ENCODE measurements at regions not wholly inside any gene's neighbourhood (a gene's known extent, or its start where the extent isn't known, plus 50 kb on each side); places are given as distances from the start of the nearest gene placed in this dataset.

DNA sequence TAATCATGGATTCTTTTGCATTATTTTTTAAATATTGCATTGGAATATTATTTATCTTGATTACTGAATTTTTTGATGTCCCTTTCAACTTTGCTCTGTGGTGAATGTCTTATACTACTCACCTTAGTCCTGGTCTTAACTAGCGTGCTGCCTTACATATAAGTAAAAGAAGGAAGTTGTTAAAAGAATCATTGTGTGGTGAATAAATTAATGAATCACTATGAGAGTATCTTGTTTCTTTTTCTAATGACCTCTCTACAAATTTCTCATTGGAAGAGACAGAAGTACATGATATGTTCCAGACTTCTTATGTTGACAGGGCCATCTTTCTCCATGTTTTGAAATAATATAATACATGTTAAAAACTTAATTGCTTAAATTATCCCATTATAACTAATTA lies 432.6 kb upstream of the MMADHC start:
- TF ChIP-seq, protein P1, sequence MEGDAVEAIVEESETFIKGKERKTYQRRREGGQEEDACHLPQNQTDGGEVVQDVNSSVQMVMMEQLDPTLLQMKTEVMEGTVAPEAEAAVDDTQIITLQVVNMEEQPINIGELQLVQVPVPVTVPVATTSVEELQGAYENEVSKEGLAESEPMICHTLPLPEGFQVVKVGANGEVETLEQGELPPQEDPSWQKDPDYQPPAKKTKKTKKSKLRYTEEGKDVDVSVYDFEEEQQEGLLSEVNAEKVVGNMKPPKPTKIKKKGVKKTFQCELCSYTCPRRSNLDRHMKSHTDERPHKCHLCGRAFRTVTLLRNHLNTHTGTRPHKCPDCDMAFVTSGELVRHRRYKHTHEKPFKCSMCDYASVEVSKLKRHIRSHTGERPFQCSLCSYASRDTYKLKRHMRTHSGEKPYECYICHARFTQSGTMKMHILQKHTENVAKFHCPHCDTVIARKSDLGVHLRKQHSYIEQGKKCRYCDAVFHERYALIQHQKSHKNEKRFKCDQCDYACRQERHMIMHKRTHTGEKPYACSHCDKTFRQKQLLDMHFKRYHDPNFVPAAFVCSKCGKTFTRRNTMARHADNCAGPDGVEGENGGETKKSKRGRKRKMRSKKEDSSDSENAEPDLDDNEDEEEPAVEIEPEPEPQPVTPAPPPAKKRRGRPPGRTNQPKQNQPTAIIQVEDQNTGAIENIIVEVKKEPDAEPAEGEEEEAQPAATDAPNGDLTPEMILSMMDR (IDR thresholded peaks at IDR 0.05; ENCODE audit: low read depth, low read length), result no peak
- DNase-seq (ENCODE audit: extremely low read depth, low read depth), result no peak

DNA sequence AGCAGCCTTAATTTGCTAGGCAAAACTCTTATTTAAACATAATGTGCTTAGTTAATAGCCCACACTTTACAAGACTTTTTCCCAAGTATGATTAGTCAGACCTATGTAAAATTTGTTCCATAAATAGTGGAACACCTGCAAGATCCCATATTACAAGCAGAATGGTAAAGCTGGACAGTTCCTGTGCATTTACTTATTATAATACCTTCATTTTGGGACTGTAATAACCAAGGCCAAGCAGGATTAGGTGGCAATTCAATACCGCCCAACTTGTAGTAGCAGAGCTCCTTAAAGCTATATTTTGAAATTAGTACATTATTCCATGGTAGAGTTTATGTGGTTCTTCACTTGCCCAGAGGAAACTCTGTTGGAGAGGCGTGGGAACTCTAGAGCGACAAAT lies 431.5 kb upstream of the MMADHC start:
- no peak for DNase-seq (ENCODE audit: extremely low read depth, low read depth)
- TF ChIP-seq, protein P1 (IDR thresholded peaks at IDR 0.05; ENCODE audit: low read depth, low read length), result no peak

DNA sequence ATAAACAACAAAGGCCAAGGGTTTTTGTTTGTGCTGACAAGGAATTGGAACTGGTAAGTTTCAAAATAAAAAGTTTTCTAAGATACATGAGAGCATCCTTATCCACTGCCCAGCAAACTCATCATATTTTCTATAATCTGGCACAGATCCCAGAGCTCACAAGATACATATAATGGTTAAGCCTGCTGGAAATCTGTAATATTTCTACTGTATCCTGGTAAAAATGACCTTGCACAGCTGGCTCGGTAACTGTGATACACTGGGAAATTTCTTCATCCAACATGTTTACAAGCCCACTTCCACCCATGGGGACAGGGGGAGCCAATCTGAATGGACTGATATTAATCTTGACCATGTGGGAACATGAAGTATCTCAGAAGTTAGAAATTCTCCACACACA lies 425.4 kb upstream of the MMADHC start:
- TF ChIP-seq, protein P1 (IDR thresholded peaks at IDR 0.05; ENCODE audit: low read depth, low read length), result no peak
- DNase-seq (ENCODE audit: extremely low read depth, low read depth), result no peak

DNA sequence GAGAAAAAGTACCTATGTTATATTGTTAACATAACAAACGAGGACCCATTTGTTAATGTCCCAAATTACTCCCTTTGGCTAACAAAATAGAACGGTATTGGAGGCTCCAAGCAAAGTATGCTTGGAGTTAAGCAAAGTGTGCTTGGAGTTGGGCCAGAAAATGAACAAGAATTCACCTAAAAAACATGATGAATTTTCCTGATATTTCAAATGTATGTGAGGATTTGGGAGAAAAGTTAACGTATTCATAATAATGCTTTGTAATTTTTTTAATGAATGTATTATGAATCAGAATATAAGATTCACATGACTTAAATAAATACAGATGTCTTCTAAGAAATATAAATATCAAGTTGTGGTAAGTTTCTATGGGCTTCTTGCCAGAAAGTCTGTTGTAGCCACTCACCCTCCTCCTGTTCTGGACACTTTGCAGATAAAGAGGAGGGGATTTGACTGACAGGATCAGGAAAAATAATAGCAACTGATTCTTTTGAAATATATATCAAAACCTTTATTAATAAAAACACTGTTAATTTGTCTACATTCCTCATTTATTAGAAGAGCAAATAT lies 423.7 kb upstream of the MMADHC start:
- TF ChIP-seq, protein P1 (IDR thresholded peaks at IDR 0.05; ENCODE audit: low read depth, low read length), result no peak
- DNase-seq (ENCODE audit: extremely low read depth, low read depth), result no peak

DNA sequence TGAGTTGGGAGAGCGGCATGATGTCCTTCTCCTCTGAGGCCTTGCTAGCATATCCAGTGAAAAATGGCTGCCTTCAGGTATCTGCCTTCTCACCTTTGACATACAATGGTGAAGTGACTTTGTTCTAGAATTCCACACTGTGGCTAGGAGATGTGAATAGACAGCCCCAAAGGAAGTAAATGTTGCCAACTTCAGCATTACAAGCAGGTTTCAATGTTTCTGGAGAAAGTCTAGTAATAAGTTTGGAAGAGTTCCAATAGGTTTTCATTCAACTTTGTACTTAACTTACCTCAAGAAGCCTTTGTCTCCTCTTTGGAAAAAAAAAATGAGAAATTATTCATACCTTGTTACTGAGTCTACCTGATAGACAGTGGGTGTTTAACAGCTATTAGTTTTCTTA lies 421.3 kb upstream of the MMADHC start:
- no peak for DNase-seq (ENCODE audit: extremely low read depth, low read depth)
- TF ChIP-seq, protein P1 (IDR thresholded peaks at IDR 0.05; ENCODE audit: low read depth, low read length), result no peak

DNA sequence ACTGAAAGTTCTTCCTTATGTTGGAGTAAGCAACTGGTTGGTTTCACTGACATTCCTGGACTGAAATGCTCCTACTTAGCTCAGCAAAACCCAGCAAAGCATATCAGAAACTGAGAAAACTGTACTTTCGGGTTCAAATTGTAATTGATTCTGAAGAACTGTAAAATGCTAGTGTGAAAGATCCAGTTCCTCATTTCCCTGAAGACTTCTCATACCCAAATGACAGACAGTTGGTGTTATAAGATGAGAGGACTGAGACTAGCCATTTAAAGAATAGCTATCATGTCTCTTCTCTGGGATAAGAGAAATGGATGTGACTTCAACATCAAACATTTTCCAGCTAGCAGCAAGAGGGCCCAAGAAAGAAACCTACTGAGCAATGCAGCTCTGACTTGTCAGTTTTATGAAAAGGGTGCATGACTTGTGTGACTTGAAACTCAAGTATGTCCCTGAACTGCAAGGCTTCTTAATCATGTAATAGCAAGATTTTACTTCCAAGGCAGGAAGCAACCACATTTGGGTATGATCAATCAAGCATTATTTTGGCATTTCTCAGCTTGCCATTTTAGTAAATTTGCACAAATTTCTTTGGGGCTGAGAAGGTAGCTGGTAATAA lies 420.3 kb upstream of the MMADHC start:
- TF ChIP-seq, protein P1 (IDR thresholded peaks at IDR 0.05; ENCODE audit: low read depth, low read length), result no peak
- no peak for DNase-seq (ENCODE audit: extremely low read depth, low read depth)

DNA sequence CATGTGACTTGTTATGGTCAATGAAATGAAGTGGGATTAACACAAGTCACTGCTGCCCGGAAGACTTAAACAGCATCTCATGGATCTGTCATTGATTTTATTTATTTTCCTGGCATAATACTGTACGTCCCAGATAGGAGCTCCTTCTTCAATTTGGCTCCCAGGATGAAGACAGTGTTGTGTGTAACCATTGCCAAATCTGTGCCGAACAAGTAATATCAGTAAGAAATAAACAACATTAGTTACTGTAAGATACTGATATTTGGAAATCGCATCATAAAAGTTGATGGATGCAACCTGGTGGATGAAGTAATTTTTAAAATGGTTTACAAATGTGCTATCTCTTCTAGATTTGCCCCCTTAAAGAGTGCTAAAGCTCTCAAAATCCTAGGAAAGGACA lies 419.0 kb upstream of the MMADHC start:
- TF ChIP-seq, protein P1 (IDR thresholded peaks at IDR 0.05; ENCODE audit: low read depth, low read length), result no peak
- DNase-seq (ENCODE audit: extremely low read depth, low read depth), result no peak
